IMR-90 (cell line): ENCODE measurements at regions not wholly inside any gene's neighbourhood (a gene's known extent, or its start where the extent isn't known, plus 50 kb on each side); places are given as distances from the start of the nearest gene placed in this dataset.
A peak's percentile ranks its signal among the peaks of the same experiment; 100 is the strongest.

Source experiments
- ATAC-seq: fragments of 200-7000 bp; cut with Tn5 transposase; 2 replicates; pipeline ENCODE4 v1.9.1; 2020; ENCODE audit warnings: low read depth, mild to moderate bottlenecking, moderate library complexity
- BruUV-seq: library from RNA; stranded (reverse); fragments of 400-500 nt; replicated peaks from 2 replicates; lab custom pipeline; 2021; lab: Mats Ljungman, UMichigan
- CTCF ChIA-PET: fragments of 300-600 bp; formaldehyde crosslinking; extraction: SDS; loops from one replicate; lab custom pipeline; 2021; ENCODE audit warnings: antibody characterized with exemption; lab: Yijun Ruan, JAX
- POLR2A ChIA-PET: fragments of 300-600 bp; sonication (Branson Sonifier 250); formaldehyde crosslinking; loops from one replicate; lab custom pipeline; 2022; ENCODE audit warnings: antibody characterized with exemption; ENCODE audit not compliant: unreplicated experiment; lab: Charles Lee
- DNase-seq: peaks from one replicate; pipeline ENCODE4 v3.0.0; 2013
- H2AFZ ChIP-seq: replicated peaks from 2 replicates; pipeline ENCODE3; 2013; ENCODE audit warnings: low read length, mild to moderate bottlenecking; ENCODE audit not compliant: poor library complexity
- H2AK5ac ChIP-seq: 2 replicates; pipeline ENCODE4 v1.6.1; 2013; ENCODE audit warnings: low read depth, low read length, inconsistent platforms
- H2AK9ac ChIP-seq: replicated peaks from 2 replicates; pipeline ENCODE3; 2013; ENCODE audit warnings: mild to moderate bottlenecking, low read depth, low read length, moderate library complexity; ENCODE audit not compliant: poor library complexity
- H2BK120ac ChIP-seq: 2 replicates; pipeline ENCODE4 v1.6.1; 2013; ENCODE audit warnings: low read depth, low read length, inconsistent platforms
- H2BK15ac ChIP-seq: 3 replicates; pipeline ENCODE4 v1.6.1; 2013; ENCODE audit warnings: low read depth, low read length, inconsistent platforms
- H2BK20ac ChIP-seq: 2 replicates; pipeline ENCODE4 v1.6.1; 2013; ENCODE audit warnings: low read depth, mild to moderate bottlenecking, inconsistent platforms, low read length, moderate library complexity
- H2BK5ac ChIP-seq: 2 replicates; pipeline ENCODE4 v1.6.1; 2013; ENCODE audit warnings: mild to moderate bottlenecking, low read depth, low read length, inconsistent platforms; ENCODE audit not compliant: poor library complexity, severe bottlenecking
- H3K14ac ChIP-seq: replicated peaks from 2 replicates; pipeline ENCODE4 v1.6.1; 2013; ENCODE audit warnings: low read depth, low read length, inconsistent platforms
- H3K18ac ChIP-seq: 2 replicates; pipeline ENCODE4 v1.6.1; 2013; ENCODE audit warnings: low read depth, low read length, control low read depth
- H3K23ac ChIP-seq: 2 replicates; pipeline ENCODE4 v1.6.1; 2013; ENCODE audit warnings: low read depth, low read length, inconsistent platforms
- H3K27ac ChIP-seq: 2 replicates; pipeline ENCODE4 v1.5.1; 2013; ENCODE audit warnings: mild to moderate bottlenecking, control low read depth, low read length; ENCODE audit not compliant: insufficient read depth
- H3K27me3 ChIP-seq: 2 replicates; pipeline ENCODE4 v1.6.1; 2013; ENCODE audit warnings: low read length; ENCODE audit not compliant: control insufficient read depth, insufficient read depth
- H3K36me3 ChIP-seq: 2 replicates; pipeline ENCODE4 v1.6.1; 2013; ENCODE audit warnings: low read length, mixed read lengths; ENCODE audit not compliant: control insufficient read depth, insufficient read depth
- H3K4ac ChIP-seq: 2 replicates; pipeline ENCODE4 v1.6.1; 2013; ENCODE audit warnings: low read depth, low read length, inconsistent platforms
- H3K4me1 ChIP-seq: 2 replicates; pipeline ENCODE4 v1.6.1; 2013; ENCODE audit warnings: low read length, mixed read lengths; ENCODE audit not compliant: control insufficient read depth, insufficient read depth
- H3K4me2 ChIP-seq: 2 replicates; pipeline ENCODE4 v1.6.1; 2013; ENCODE audit warnings: low read depth, mild to moderate bottlenecking, control low read depth, low read length, moderate library complexity
- H3K4me3 ChIP-seq: 2 replicates; pipeline ENCODE4 v1.5.1; 2013; ENCODE audit warnings: low read depth, mild to moderate bottlenecking, control low read depth, low read length, moderate library complexity; ENCODE audit not compliant: insufficient read depth
- H3K56ac ChIP-seq: 2 replicates; pipeline ENCODE4 v1.6.1; 2013; ENCODE audit warnings: low read length, inconsistent platforms; ENCODE audit not compliant: insufficient read depth; ENCODE audit errors: extremely low read depth
- H3K79me1 ChIP-seq, 2 experiments: 2 replicates each; pipeline ENCODE4 v1.6.1; 2013; ENCODE audit warnings: low read length in 2 of 2, inconsistent platforms in 1 of 2, low read depth in 1 of 2
- H3K9ac ChIP-seq: 2 replicates; pipeline ENCODE4 v1.6.1; 2013; ENCODE audit warnings: low read depth, low read length, control low read depth
- H3K9me1 ChIP-seq: 2 replicates; pipeline ENCODE4 v1.6.1; 2013; ENCODE audit warnings: low read length, inconsistent platforms; ENCODE audit not compliant: insufficient read depth
- H3K9me3 ChIP-seq: 2 replicates; pipeline ENCODE4 v1.6.1; 2013; ENCODE audit warnings: low read length; ENCODE audit not compliant: control insufficient read depth, insufficient read depth
- H4K20me1 ChIP-seq: 2 replicates; pipeline ENCODE4 v1.6.1; 2013; ENCODE audit warnings: low read length, inconsistent platforms; ENCODE audit not compliant: insufficient read depth
- H4K5ac ChIP-seq: 2 replicates; pipeline ENCODE4 v1.6.1; 2013; ENCODE audit warnings: mild to moderate bottlenecking, low read depth, low read length, control low read depth
- H4K8ac ChIP-seq, 2 experiments: 2 replicates each; pipeline ENCODE4 v1.6.1; 2013; ENCODE audit warnings: low read depth in 2 of 2, low read length in 2 of 2, control low read depth in 1 of 2, inconsistent platforms in 1 of 2
- H4K91ac ChIP-seq: 2 replicates; pipeline ENCODE4 v1.6.1; 2013; ENCODE audit warnings: low read depth, low read length, inconsistent platforms; ENCODE audit not compliant: insufficient read depth
- MAFK ChIP-seq: IDR thresholded peaks from 2 replicates; pipeline ENCODE4 v1.6.1; 2012; ENCODE audit warnings: low read depth, low read length, improper control_type of control experiment
- MXI1 ChIP-seq: IDR thresholded peaks from 2 replicates; pipeline ENCODE4 v1.6.1; 2012; ENCODE audit warnings: low read depth, mild to moderate bottlenecking, low read length, moderate library complexity, borderline replicate concordance
- NFE2L2 ChIP-seq: fragments of 150-350 bp; IDR thresholded peaks from 2 replicates; pipeline ENCODE4 v1.6.1; 2016; ENCODE audit warnings: low read depth, mild to moderate bottlenecking, low read length
- WGBS, 2 experiments: methylation state at CpG; one replicate each; pipeline versions ENCODE4 v1.1.5 to v1.1.7; 2013; ENCODE audit warnings: missing lambda C conversion rate in 2 of 2; ENCODE audit not compliant: insufficient read length in 1 of 2; ENCODE audit errors: extremely low coverage in 2 of 2; 5-methylcytosine and 5-hydroxymethylcytosine counted together
- dilution Hi-C: fragments of 300-500 bp; cut with HindIII; formaldehyde crosslinking; loops from one replicate; pipeline ENCODE4 v1.14.3; 2018; ENCODE audit warnings: low sequenced_read_pairs; ENCODE audit not compliant: unreplicated experiment
- in situ Hi-C: fragments of 300-500 bp; cut with MboI; formaldehyde crosslinking; loops from 3 replicates; pipeline ENCODE4 v1.14.3; 2019; ENCODE audit warnings: low sequenced_read_pairs, inconsistent platforms, mixed read lengths
- intact Hi-C: fragments of 100-400 bp; cut with micrococcal nuclease; formaldehyde crosslinking; loops from 2 replicates; pipeline ENCODE4 v1.10.0; 2022

DNA sequence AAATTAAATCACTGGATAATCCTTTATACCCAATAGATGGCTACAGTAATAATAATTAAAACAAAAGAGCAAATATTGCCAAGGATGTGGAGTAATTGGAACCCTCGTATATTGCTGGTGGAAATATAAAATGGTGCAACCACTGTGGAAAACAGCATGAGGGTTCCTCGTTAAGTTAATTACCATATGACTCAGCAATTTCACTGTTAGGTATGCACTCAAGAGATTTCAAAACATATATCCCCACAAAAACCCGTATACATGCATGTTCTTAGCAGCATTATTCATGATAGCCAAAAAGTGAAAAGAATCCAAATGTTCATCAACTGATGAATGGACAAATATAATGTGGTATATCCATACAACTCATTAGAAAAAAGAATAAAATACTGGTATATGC lies 103.3 kb downstream of the TEX13C start:
- Histone ChIP-seq H4K91ac (no peak overlapping the region), H3K4ac (no peak overlapping the region), H3K9me3 (no peaks in the 10 kb centered on the region), H2BK15ac (no peak overlapping the region), H2BK5ac (no peak overlapping the region), H3K27me3 (no peaks in the 10 kb centered on the region), H3K9ac (no peak overlapping the region), H3K27ac (no peak overlapping the region), H2AK5ac (no peak overlapping the region), H4K8ac (no peak overlapping the region), H2BK120ac (no peak overlapping the region), H3K4me3 (no peak overlapping the region), H4K20me1 (no peaks in the 10 kb centered on the region), H3K9me1 (no peaks in the 10 kb centered on the region), H3K36me3 (no peaks in the 10 kb centered on the region), H3K4me1 (no peaks in the 10 kb centered on the region), H4K5ac (no peak overlapping the region), H3K79me1 (no peaks in the 10 kb centered on the region), H3K18ac (no peak overlapping the region), H2BK20ac (no peak overlapping the region), H2AFZ (no peak overlapping the region), H3K56ac (no peak overlapping the region), H3K4me2 (no peak overlapping the region), H2AK9ac (no peak overlapping the region), H3K14ac (no peak overlapping the region), H3K23ac (no peak overlapping the region)
- in situ Hi-C loops (no loop called here), dilution Hi-C loops (no loop called here), intact Hi-C loops (no loop called here)
- ATAC-seq = no peak
- ChIA-PET POLR2A (no interaction called here), CTCF (no interaction called here)
- BruUV-seq = no TSS peak
- TF ChIP-seq MAFK = peak; percentile 26; the same call in 1 of the 2 replicates
- peak; percentile 74 for TF ChIP-seq NFE2L2
- no peak for TF ChIP-seq MXI1
- no peak for DNase-seq
- WGBS, 2 experiments = no CpG with 5 or more reads among the region's 3 CpGs
